IMR-90 (cell line): ENCODE measurements at regions not wholly inside any gene's neighbourhood (a gene's known extent, or its start where the extent isn't known, plus 50 kb on each side); places are given as distances from the start of the nearest gene placed in this dataset.

Experiments
- CTCF ChIP-seq: conservative IDR thresholded peaks from 2 replicates; pipeline ENCODE4 v1.5.1; 2012; ENCODE audit warnings: mild to moderate bottlenecking, low read depth, low read length, improper control_type of control experiment
- MAFK ChIP-seq: IDR thresholded peaks from 2 replicates; pipeline ENCODE4 v1.6.1; 2012; ENCODE audit warnings: low read depth, low read length, improper control_type of control experiment
- MAZ ChIP-seq: IDR thresholded peaks from 2 replicates; pipeline ENCODE4 v1.6.1; 2012; ENCODE audit warnings: low read depth, mild to moderate bottlenecking, low read length, improper control_type of control experiment, moderate library complexity, borderline replicate concordance
- POLR2A ChIP-seq: IDR thresholded peaks from 2 replicates; pipeline ENCODE4 v1.6.1; 2012; ENCODE audit warnings: mild to moderate bottlenecking, low read depth, low read length

- no peak for TF ChIP-seq CTCF
- TF ChIP-seq MAFK = no peak
- no peak for TF ChIP-seq MAZ
- no peak for TF ChIP-seq POLR2A
Observed at GRCh38 chrX:144918936-144919335, 328.4 kb upstream of the SPANXN1 start.
